GM21723 (cell line): ENCODE measurements at regions not wholly inside any gene's neighbourhood (a gene's known extent, or its start where the extent isn't known, plus 50 kb on each side); places are given as distances from the start of the nearest gene placed in this dataset.

Experiments
- ATAC-seq: cut with Tn5 transposase; IDR thresholded peaks from one replicate; pipeline ENCODE4 v1.9.1; 2021; ENCODE audit warnings: mild to moderate bottlenecking, moderate library complexity; ENCODE audit not compliant: unreplicated experiment

GRCh38 chr7:84821671-84822534 is 365.0 kb downstream of the SEMA3D start:
- ATAC-seq = no peak

DNA sequence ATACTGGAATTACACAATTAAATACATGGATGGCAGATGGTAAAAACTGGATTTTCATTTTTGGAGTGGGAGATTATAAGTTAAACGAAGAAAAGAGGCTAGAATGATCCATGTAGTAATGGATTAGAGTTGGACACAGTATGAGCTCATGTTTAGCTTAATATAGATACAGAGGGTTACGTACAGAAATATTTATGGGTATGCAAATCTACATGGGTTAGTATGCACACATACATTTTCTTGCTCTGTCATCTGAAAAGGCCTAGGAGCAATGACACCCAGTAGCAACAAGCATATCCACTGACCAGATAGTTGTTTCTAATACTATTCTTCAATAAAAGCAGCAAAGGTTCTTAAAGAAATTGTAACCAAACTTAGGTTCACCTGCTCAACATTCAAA is 366.4 kb downstream of the SEMA3D start:
- ATAC-seq = no peak

DNA sequence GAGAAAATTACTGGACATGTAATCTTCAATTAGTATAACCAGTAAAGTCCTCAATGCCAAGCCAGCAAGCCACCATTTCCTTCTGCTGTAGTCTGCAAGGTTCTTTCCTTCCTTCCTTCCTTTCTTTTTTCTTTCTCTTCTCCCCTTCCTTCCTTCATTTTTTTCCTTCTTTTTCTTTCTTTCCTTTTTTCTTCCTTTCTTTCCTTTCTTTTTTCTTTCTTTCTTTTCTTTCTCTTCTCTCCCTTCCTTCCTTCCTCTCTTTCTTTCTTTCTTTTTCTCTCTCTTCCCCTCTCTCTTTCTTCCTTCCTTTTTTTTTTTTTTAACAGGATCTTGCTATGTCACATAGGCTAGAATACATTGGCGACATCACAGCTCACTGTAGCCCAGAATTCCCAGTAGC is 369.8 kb downstream of the SEMA3D start:
- ATAC-seq = no peak

- ATAC-seq = no peak
Observed at GRCh38 chr7:84813376-84813775, 373.5 kb downstream of the SEMA3D start.

DNA sequence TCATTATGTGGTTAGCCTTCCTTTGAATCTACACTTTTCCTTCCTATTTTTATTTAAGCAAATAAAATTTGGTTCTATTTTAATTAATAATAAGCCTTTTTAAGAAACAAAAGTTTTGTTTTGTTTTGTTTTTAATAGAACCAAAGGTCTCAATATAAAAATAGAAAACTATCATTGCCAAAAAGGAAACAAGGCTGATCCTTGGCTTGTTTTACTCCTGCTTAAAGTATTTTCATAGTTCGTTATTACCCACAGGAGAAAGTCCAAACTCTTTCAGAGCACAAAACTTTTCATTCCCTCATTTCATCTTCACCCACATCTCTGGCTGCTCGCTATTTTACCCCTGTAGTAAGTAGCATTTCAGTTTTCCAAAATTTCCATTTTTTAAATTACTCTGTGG is 374.8 kb downstream of the SEMA3D start:
- ATAC-seq = no peak

DNA sequence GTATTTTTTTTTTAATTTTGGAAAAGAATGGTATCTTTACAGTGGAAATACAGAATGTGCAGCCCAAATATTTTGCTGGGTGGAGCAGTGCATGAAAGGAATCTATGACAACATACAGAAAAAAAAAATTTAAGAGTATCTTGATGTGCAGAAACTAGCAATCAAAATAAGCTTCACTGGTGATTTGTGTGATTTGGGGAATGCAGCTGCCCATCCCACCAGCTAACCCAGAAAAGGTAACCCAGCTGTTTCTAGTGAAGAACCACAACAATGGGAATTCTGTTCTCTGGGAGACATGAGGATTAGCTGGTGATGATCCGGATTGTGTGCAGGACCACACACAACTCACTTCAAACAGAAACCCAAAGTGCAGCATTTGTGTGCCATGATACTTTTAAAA is 375.5 kb downstream of the SEMA3D start:
- ATAC-seq = no peak

- no peak for ATAC-seq
Observed at GRCh38 chr7:84809877-84810276, 377.0 kb downstream of the SEMA3D start.

DNA sequence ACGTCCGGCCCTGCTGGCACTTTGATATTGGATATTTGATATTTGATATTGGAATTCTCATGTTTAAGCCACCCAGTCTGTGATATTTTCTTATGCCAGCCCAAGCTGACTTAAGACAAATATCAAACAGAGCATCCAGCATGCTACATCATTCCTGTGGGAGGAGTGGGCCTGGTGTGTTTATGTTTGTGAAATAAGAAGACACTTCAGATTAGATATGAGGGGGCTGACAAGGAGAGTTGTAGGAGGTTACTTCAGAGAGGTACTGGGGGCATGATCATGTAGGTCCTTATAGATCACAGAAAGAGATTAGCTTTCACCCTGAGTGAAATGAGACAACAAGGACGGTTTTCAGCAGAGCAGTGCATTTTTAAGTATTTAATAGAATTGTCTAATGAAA is 382.9 kb downstream of the SEMA3D start:
- ATAC-seq = no peak

GRCh38 chr7:84801396-84801795 is 385.5 kb downstream of the SEMA3D start:
- no peak for ATAC-seq

DNA sequence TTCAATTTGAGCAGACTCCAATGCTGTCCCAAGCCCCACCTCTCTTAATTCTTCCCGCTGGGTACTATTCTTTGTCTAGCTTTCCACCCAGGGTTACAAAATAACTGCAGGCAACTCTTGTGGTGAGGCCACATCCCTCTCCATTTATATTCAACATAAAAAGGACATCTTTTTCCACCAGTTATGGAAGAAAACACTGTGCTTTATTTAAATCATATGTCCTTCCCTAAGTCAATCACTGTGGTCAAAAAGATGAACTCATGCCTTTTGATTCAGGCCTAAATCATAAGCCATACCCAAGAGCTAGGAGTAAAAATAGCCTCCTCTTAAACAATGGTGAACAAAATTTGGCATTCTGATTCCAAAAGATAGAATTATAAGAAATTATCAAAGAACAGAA is 386.0 kb downstream of the SEMA3D start:
- ATAC-seq = no peak

DNA sequence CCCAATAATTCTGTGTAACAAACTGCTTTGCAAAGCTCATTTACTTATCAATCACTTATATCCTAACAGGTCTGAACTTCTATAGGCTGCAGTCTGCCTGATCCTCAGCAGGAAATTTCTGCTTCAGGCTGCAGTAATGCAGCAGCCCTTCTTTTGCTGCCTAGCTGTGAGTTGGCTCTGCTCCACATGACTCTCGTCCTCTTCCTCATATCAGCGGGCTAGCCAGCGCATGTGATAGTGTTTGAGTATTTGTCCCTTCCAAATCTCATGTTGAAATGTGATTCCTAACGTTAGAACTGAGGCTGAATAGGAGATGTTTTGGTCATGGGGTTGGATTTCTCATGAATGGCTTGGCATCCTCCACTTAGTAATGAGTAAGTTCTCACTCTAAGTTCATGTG is 387.8 kb downstream of the SEMA3D start:
- no peak for ATAC-seq

DNA sequence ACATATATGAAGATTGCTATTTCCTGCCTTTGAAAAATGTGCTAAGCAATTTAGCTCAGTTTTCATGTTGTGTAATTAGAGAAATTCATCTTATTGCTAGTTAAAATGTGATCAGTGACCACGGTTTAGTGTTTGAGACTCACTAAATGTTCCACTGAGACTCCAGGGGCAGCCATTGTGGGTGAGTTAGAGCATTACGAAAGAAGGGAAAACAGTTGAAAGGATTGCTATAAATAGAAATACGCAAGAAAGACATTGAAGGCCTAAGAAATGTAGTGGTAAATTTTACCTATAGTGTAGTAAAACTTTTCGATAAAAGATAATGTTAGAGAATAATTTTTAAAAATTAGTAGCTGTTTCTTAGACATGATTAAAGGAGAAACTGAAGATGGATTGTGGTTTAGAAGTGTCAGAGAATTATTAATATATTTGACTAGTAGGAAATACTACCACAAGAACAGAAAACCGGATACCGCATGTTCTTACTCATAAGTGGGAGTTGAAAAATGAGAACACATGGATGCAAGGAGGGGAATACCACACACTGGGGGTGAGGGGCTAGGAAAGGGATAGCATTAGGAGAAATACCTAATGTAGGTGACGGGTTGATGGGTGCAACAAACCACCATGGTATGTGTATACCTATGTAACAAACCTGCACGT is 394.5 kb downstream of the SEMA3D start:
- no peak for ATAC-seq

- no peak for ATAC-seq
Observed at GRCh38 chr7:84790882-84791281, 396.0 kb downstream of the SEMA3D start.

DNA sequence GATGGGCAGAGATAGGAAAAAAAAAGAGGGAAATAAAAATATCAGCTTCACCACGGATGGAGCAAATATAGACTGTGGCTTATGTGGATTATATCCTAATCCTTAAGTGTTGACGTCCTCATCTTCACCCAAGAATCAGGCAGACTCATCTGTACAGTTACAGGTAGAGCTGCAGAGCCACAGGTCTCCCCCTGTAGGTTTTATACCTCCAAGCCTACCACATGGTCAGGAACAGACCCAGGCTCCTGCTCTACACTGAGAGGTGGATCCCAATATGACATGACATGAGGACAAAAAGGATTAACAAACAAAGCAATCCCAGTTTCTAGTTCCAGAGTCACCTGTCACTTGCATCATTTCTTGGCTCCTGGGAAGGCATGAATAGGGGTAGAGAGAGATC is 400.8 kb downstream of the SEMA3D start:
- ATAC-seq = no peak

DNA sequence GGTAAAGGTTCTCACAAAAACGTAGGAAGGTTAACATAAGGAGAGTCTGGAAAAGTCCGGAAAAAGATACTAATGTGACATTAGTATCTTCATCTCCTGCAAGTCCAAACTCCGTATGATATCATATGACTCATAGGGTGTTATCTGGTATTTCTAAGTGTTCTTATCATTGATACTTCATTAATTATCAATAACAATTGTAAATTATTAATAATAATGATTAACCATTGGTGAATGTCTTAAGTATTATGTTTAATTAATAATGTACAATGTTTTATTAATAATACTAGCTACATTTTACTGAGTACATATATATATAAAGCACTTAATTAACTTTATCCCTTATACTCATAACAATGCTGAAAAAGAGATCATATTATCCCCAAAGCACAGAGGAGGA is 402.4 kb downstream of the SEMA3D start:
- no peak for ATAC-seq

DNA sequence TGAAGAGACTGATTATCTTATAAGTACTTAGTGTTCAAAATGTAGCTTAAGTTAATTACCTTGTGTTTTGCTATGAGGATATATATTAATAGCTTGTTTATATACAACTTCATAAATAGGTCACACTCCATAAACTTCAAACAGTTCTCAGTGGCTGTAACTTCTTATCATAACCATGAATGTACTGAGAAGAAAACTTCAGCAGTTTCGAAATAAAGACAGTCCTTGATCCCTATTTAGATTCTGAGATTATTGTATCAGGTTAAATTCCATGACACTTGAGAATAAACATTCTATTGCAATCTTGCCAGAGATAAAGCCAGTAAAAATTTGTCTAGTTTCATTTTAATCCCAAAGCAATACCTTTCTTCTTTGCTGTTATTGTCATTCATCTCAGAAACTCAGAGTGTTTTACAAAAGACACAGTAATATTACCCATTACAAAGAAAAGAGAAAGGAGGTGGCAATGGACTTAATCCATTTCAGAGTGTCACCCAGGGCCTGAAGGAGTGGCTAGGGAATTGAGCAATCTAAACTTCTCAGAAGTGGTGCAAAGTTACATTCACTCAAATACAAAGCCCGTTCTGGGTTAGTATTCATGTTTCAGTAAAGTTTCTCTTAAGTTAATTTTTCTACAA is 403.6 kb downstream of the SEMA3D start:
- no peak for ATAC-seq

DNA sequence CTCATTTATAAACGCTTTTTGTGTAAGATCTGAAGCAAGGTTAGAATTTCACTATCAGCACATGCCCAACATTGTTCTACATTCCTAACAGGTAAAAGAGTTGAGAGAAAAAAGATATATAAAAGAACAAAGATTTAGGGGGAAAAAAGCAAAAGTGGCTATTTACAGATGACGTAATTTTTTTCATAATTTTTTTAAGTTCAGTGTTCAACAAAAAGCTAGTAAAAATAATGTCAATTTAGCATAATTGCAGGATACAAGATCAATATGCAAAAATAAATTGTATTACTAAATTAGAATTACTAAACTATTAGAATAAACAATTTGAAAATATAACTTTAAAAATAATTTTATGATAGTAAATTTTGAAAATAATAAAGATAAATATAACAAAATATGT is 405.0 kb downstream of the SEMA3D start:
- ATAC-seq = no peak

DNA sequence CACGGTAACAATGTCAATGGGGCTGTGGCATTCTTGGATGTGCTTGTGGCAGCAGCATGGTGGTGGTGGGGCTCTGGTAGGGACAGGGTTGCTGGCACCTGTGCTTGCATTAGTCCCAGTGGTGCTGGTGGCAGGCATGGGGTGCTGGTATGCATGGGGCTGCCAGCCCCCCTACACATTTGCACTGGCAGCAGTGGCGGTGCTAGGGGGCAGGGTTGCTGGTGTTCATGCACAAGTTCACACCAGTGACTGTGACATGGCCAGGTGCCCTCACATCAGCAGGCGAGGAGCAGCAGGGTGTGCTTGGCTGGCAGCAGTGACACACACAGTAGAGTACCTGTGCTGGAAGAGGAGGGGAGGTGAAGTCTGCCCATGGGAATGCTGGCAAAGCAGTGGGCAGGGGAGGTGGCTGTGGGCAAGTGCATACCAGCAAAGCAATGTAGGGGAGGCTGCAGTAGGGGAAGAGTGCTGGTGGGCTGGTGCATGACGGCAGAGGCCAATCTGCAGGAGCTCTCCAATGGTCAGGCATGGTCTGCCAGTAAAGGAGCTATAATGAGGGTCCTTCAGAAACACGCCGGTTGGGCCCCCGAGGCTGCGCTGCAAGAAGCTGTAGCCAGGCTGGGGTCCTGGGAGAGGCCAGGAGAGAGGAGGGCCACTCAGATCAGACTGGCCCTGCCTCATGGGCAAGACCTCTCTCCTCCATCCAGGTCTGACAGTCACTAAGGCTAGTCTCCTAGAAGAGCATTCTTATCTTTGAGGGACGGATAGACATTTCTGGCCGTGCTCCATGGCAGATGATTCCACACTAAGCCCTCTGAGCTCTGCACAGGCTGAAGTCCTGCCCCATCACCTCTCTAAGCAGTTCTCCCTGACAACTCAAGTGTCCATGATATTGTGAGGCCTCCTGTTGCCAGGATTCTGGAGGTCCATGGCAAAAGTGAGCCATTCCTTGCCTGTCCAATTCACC is 406.4 kb downstream of the SEMA3D start:
- ATAC-seq = no peak

DNA sequence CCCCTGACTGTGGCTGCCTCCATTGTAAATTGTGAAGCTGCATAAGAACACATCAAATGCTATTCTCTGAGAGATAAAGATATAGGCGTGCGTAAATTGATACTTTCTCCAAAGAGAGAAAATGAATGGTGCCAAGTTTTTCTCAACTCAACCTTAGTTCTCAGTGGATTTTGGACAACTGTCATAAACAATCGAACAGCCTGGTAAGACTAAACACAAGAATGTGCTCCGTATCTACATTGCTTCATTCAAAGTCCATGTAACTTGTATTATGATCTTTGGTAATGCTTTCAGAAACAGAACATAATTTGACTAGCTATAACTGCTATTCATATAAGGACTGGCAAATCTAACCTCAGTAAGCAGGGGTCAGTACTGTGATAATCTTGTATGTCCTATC is 429.1 kb downstream of the SEMA3D start:
- ATAC-seq = no peak

DNA sequence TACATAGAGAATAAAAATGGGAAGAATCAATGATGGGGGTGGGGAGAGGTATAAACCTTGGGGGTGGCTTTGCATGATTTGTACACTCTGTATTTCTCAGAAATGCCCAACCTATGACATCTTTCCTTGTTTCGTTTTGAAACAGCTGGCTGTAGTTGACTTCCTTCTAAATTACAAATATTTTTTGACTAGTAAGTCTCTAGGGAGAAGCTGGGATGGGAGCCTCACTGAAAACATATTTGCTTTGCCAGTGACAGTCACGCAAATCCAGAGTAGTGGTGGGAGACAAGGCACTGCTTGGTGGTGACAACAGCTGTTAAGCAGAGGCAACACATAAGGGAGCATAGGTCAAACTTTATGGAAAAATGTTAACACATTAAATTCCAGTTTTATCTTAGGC is 440.5 kb downstream of the SEMA3D start:
- ATAC-seq = no peak

GRCh38 chr7:84744385-84744784 is 442.5 kb downstream of the SEMA3D start:
- ATAC-seq = no peak
